ENCODE measurements at regions not wholly inside any gene's neighbourhood (a gene's known extent, or its start where the extent isn't known, plus 50 kb on each side); places are given as distances from the start of the nearest gene placed in this dataset.

DNA sequence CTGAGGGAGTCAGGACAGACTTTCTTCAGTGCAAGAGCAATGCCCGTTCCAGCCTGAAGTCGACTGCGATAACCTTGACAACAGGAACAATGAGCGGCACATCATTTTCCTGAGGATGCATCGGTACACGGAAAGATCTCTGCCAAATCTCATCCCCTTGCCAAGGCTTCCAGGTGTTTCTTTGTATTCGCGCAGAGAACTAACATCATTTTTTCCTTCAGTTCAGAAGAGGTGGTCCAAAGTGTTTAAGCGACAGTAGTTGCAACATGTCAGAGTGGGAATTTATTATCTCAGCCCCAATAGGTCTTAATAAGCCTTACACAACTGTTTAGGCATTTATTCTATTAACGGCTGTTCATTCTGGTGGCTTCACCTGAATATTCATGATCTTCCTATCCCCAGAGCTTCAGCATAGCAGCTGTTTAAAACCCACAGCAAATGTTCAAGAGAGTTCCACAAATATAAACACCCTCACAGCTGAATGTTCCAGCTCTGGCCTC is 129.7 kb upstream of the NFIA start:
- ChIA-PET CTCF (ENCODE audit: partially characterized antibody) (no interaction called here), POLR2A (ENCODE audit: partially characterized antibody) (no interaction called here)
- Histone ChIP-seq H3K36me3 (ENCODE audit: control insufficient read depth in 2 of 4, insufficient read depth in 4 of 4, low read length in 3 of 4) (no peaks in the 10 kb centered on the region), H2AK5ac (ENCODE audit: low read depth, low read length) (no peak overlapping the region), H2BK12ac (ENCODE audit: low read depth, low read length) (no peak overlapping the region), H2BK5ac (ENCODE audit: low read depth, low read length) (no peak overlapping the region), H3K23ac (ENCODE audit: insufficient read length) (no peak overlapping the region), H3K4ac (replicated peaks; ENCODE audit: insufficient read length, low read depth, low read length) (no peak overlapping the region), H4K91ac (replicated peaks; ENCODE audit: insufficient read length, low read length) (no peak overlapping the region), H3K4me3 (ENCODE audit: extremely low read depth in 1 of 4, insufficient read depth in 2 of 4, low read depth in 3 of 4, low read length in 4 of 4) (no peak overlapping the region), H3K14ac (ENCODE audit: insufficient read length) (no peak overlapping the region), H3K56ac (replicated peaks; ENCODE audit: insufficient read length, low read depth, low read length) (no peak overlapping the region), H2BK120ac (replicated peaks; ENCODE audit: low read depth, low read length) (no peak overlapping the region), H3K4me2 (ENCODE audit: insufficient read depth in 1 of 2, low read depth in 2 of 2, low read length in 2 of 2) (no peak overlapping the region), H3K27me3 (replicated peaks in 1 of 4; ENCODE audit: control insufficient read depth in 3 of 4, extremely low read depth in 1 of 4, insufficient read depth in 3 of 4, low read length in 3 of 4) (no peaks in the 10 kb centered on the region), H4K8ac (ENCODE audit: extremely low read depth, insufficient read depth, low read length) (no peak overlapping the region; the same call in 1 of the 2 replicates), H3K23me2 (ENCODE audit: low read depth, low read length) (no peaks in the 10 kb centered on the region; the same call in 1 of the 2 replicates), H4K5ac (ENCODE audit: insufficient read length, low read depth, low read length) (no peak overlapping the region), H2BK20ac (ENCODE audit: low read length) (no peak overlapping the region), H4K20me1 (replicated peaks in 1 of 2; ENCODE audit: control insufficient read depth in 1 of 2, insufficient read depth in 2 of 2, low read length in 2 of 2) (no peaks in the 10 kb centered on the region), H3K79me2 (ENCODE audit: control insufficient read depth in 1 of 2, insufficient read depth in 2 of 2, low read length in 2 of 2) (no peaks in the 10 kb centered on the region), H3K79me1 (ENCODE audit: low read depth, low read length) (no peaks in the 10 kb centered on the region), H3K18ac (ENCODE audit: extremely low read depth, low read length) (no peak overlapping the region), H3K4me1 (replicated peaks in 1 of 4; ENCODE audit: control insufficient read depth in 3 of 4, insufficient read depth in 4 of 4, low read length in 3 of 4) (peaks cover 0 to 7% (median 2%) of the 10 kb centered on the region in 4 experiments; a peak in 2 of 7 replicates), H3K9ac (replicated peaks in 1 of 4; ENCODE audit: extremely low read depth in 1 of 4, low read depth in 3 of 4, low read length in 3 of 4) (no peak overlapping the region), H2AFZ (ENCODE audit: low read length) (no peak overlapping the region), H2BK15ac (ENCODE audit: low read length) (no peak overlapping the region), H3K27ac (ENCODE audit: low read depth, low read length) (no peak overlapping the region), H3K9me3 (ENCODE audit: insufficient read depth in 2 of 2, low read depth in 1 of 2, low read length in 1 of 2) (peaks cover 0 to 2% of the 10 kb centered on the region in 2 experiments; a peak in 1 of 4 replicates)
- TF ChIP-seq SP2 (IDR thresholded peaks at IDR 0.05; ENCODE audit: low read length) (no peak), BACH1 (IDR thresholded peaks at IDR 0.05; ENCODE audit: low read length) (no peak), ASH2L (IDR thresholded peaks at IDR 0.05; ENCODE audit: low read length) (no peak), SIX5 (IDR thresholded peaks at IDR 0.05; ENCODE audit: low read depth, low read length) (no peak), TAF1 (IDR thresholded peaks at IDR 0.05; ENCODE audit: low read depth, low read length) (no peak), TCF12 (IDR thresholded peaks at IDR 0.05; ENCODE audit: low read depth, low read length) (no peak), RXRA (IDR thresholded peaks at IDR 0.05; ENCODE audit: insufficient read depth, low read depth, low read length) (no peak), CTBP2 (IDR thresholded peaks at IDR 0.05; ENCODE audit: borderline replicate concordance, insufficient read depth, insufficient read length, low read length) (no peak), SIN3A (conservative IDR thresholded peaks at IDR 0.05 in 1 of 2, IDR thresholded peaks at IDR 0.05 in 1 of 2; ENCODE audit: low read depth in 1 of 2, low read length in 2 of 2) (no peak), SP1 (IDR thresholded peaks at IDR 0.05; ENCODE audit: low read depth, low read length) (no peak), ATF2 (IDR thresholded peaks at IDR 0.05; ENCODE audit: low read length) (no peak)
- 90% methylated on average over 10 of the region's 10 CpGs; no CpG with 5 or more reads in 1 of the 2 experiments for WGBS, 2 experiments (ENCODE audit: extremely low coverage in 1 of 2, insufficient coverage in 1 of 2, insufficient read length in 1 of 2, insufficient replicate concordance in 2 of 2, low coverage in 1 of 2, low lambda C conversion rate in 2 of 2, missing lambda C conversion rate in 1 of 2)
- FAIRE-seq (no peak), DNase-seq (ENCODE audit: low read depth in 1 of 2, low spot score in 2 of 2) (no peak)
